ENCODE measurements at regions not wholly inside any gene's neighbourhood (a gene's known extent, or its start where the extent isn't known, plus 50 kb on each side); places are given as distances from the start of the nearest gene placed in this dataset.

GRCh38 chr12:114241973-114242434 lies 163.9 kb downstream of the TBX5 start:
- no peak for TF ChIP-seq EZH2 (IDR thresholded peaks at IDR 0.05; ENCODE audit: low read length, unreplicated experiment)
- TF ChIP-seq EZH2phosphoT487 (IDR thresholded peaks at IDR 0.05; ENCODE audit: borderline replicate concordance, low read length): no peak
- no peak for TF ChIP-seq CTCF (conservative IDR thresholded peaks at IDR 0.05; ENCODE audit: low read depth, low read length)
